ENCODE measurements at regions not wholly inside any gene's neighbourhood (a gene's known extent, or its start where the extent isn't known, plus 50 kb on each side); places are given as distances from the start of the nearest gene placed in this dataset.

DNA sequence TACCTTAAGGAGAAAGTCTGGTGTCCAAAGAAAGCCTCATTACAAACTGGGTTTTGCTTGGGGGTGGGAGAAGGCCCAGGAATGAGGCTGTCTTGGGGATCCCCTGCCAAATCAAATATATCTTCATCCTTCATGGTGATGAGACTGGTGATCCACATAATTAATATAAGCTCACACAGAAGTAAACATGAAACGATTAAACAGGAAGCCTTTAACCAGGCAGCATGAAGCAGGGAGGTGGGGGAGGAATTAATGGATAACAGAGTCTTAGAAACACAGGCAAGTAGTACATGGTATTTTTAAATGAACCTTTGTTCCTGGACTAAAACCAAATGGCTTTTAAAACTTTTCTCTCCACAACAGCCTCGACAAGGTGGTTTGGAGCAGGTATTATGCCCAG lies 437.5 kb downstream of the TFAP2A start:
- Histone ChIP-seq H3K27me3 (ENCODE audit: control insufficient read depth in 1 of 2, insufficient read depth in 2 of 2, low read length in 1 of 2) (no peaks in the 10 kb centered on the region), H3K4me3 (ENCODE audit: low read length in 2 of 2) (no peak overlapping the region), H3K4me1 (ENCODE audit: control insufficient read depth in 1 of 2, insufficient read depth in 2 of 2, low read length in 2 of 2) (no peaks in the 10 kb centered on the region), H3K36me3 (ENCODE audit: control insufficient read depth in 1 of 2, insufficient read depth in 2 of 2, low read length in 1 of 2) (no peaks in the 10 kb centered on the region), H3K27ac (ENCODE audit: low read depth in 1 of 2, low read length in 2 of 2) (no peak overlapping the region), H3K9me3 (ENCODE audit: control insufficient read depth, low read length) (no peaks in the 10 kb centered on the region)
- no peak for DNase-seq
- intact Hi-C loops (cut with DNase I), result no loop called here
- ATAC-seq (ENCODE audit: low FRiP score), result no peak
- WGBS, 2 donors, result 15 to 18% methylated on average over 2 of the region's 2 CpGs

DNA sequence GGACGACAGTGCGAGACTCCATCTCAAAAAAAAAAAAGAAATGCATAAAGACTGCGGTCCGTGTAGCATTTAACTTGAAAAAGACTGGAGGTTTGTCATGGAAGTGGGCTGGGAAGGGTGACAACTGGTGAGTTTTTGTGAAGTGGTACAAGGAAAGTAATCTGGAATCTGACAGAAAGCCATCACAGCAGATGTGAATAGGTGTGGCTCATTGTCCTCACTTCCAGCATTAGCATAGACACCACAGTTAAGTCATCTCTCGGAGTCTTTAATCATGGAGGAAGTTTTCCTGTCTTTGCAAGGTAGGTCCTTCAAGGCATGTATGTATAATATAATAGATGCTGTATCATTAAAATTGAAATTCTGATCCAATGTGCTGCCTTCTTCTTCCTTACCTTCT lies 453.2 kb downstream of the TFAP2A start:
- Histone ChIP-seq H3K9me3 (ENCODE audit: control insufficient read depth, low read length) (peaks cover 2% of the 10 kb centered on the region), H3K27ac (ENCODE audit: low read depth in 1 of 2, low read length in 2 of 2) (no peak overlapping the region), H3K4me1 (ENCODE audit: control insufficient read depth in 1 of 2, insufficient read depth in 2 of 2, low read length in 2 of 2) (no peaks in the 10 kb centered on the region), H3K36me3 (ENCODE audit: control insufficient read depth in 1 of 2, insufficient read depth in 2 of 2, low read length in 1 of 2) (no peaks in the 10 kb centered on the region), H3K4me3 (ENCODE audit: low read length in 2 of 2) (no peak overlapping the region), H3K27me3 (ENCODE audit: control insufficient read depth in 1 of 2, insufficient read depth in 2 of 2, low read length in 1 of 2) (no peaks in the 10 kb centered on the region)
- DNase-seq, result no peak
- intact Hi-C loops (cut with DNase I), result no loop called here
- no peak for ATAC-seq (ENCODE audit: low FRiP score)
- WGBS, 2 donors, result 78 to 84% methylated on average over 5 of the region's 5 CpGs

DNA sequence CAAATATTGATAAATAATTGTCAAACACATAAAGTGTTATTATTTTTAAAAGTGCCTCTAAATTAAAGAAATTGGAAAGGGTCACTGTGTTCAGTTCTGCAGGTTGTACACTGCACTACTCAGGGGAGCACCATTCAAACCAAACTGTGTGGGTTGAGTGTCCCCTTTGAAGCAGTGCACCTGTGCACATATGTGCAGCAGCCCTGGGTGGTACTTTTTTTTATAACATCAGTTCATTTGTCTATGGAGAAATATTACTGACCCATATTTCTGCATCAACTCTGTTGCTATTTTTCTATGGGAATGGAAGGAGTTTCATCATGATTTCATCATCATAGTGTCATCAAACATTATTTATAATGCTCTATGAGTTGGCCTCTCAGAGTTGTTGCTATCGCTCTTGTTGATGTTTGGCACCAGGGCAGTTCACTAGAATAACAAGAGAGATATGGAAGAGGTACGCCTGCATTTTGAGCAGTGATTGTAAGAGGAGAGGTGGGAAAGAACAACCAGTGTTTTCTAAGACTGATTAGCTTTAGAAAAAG lies 457.6 kb downstream of the TFAP2A start:
- ATAC-seq (ENCODE audit: low FRiP score), result no peak

DNA sequence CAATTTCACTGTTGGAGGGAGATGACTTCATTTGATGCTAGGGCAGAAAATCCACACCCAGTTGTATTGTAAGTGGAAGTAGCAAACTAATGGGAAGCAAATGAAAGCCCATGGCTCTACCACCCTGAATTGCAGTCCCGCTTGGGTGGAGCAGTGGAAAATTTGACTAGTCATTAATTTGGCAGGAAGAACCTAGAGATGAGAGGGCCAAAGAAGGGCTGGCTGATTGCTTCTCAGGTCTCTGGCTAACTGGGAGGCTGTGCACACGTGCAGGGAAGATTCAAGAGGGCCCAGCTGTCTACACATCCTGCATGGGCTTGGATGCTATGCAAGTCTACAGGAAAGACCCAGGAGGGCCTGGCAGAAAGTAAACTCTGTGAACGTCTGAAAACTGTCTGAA lies 466.2 kb downstream of the TFAP2A start:
- no peak overlapping the region for H3K27ac ChIP-seq (ENCODE audit: low read depth in 1 of 2, low read length in 2 of 2)
- no peak overlapping the region for H3K4me3 ChIP-seq (ENCODE audit: low read length in 2 of 2)
- no peaks in the 10 kb centered on the region for H3K27me3 ChIP-seq (ENCODE audit: control insufficient read depth in 1 of 2, insufficient read depth in 2 of 2, low read length in 1 of 2)
- DNase-seq, result no peak
- H3K9me3 ChIP-seq (ENCODE audit: control insufficient read depth, low read length), result peaks cover 2% of the 10 kb centered on the region
- ATAC-seq (ENCODE audit: low FRiP score), result no peak
- H3K4me1 ChIP-seq (ENCODE audit: control insufficient read depth in 1 of 2, insufficient read depth in 2 of 2, low read length in 2 of 2), result no peaks in the 10 kb centered on the region
- H3K36me3 ChIP-seq (ENCODE audit: control insufficient read depth in 1 of 2, insufficient read depth in 2 of 2, low read length in 1 of 2), result no peaks in the 10 kb centered on the region
- intact Hi-C loops (cut with DNase I), result no loop called here
- WGBS, 2 donors, result 26 to 34% methylated on average over 3 of the region's 3 CpGs

More for the DNA sequence above, 457.6 kb downstream of the TFAP2A start:
- Histone ChIP-seq H3K4me3 (ENCODE audit: low read length in 2 of 2) (no peak overlapping the region), H3K36me3 (ENCODE audit: control insufficient read depth in 1 of 2, insufficient read depth in 2 of 2, low read length in 1 of 2) (no peaks in the 10 kb centered on the region), H3K27me3 (ENCODE audit: control insufficient read depth in 1 of 2, insufficient read depth in 2 of 2, low read length in 1 of 2) (no peaks in the 10 kb centered on the region), H3K27ac (ENCODE audit: low read depth in 1 of 2, low read length in 2 of 2) (no peak overlapping the region), H3K4me1 (ENCODE audit: control insufficient read depth in 1 of 2, insufficient read depth in 2 of 2, low read length in 2 of 2) (no peaks in the 10 kb centered on the region), H3K9me3 (ENCODE audit: control insufficient read depth, low read length) (peaks cover 2% of the 10 kb centered on the region)
- intact Hi-C loops (cut with DNase I), result no loop called here
- no peak for DNase-seq
- WGBS, 2 donors, result 51 to 62% methylated on average over 2 of the region's 2 CpGs

DNA sequence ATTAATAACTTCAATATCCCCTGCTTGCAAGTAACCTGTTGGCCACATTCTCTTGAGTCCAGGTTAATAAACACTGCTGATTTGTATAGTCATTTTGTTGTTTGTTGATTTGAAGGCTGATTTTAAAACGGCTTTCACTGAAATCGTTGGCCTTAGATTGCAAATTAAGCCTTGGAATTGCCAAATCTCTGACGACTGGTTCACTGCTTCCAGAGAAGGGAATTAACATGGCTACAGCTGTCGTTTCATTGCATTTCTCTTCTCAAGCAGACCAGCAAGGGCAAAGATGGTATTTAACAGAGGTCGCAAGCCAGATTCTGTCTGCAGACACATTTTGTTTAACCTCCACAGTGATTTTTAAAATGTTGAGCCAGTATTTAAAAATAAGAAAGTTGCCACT lies 470.9 kb downstream of the TFAP2A start:
- no peak overlapping the region for H3K4me3 ChIP-seq (ENCODE audit: low read length in 2 of 2)
- no peak for DNase-seq
- no peaks in the 10 kb centered on the region for H3K9me3 ChIP-seq (ENCODE audit: control insufficient read depth, low read length)
- intact Hi-C loops (cut with DNase I), result no loop called here
- WGBS, 2 donors, result 39 to 46% methylated on average over 5 of the region's 5 CpGs
- H3K4me1 ChIP-seq (ENCODE audit: control insufficient read depth in 1 of 2, insufficient read depth in 2 of 2, low read length in 2 of 2), result no peaks in the 10 kb centered on the region
- H3K27me3 ChIP-seq (ENCODE audit: control insufficient read depth in 1 of 2, insufficient read depth in 2 of 2, low read length in 1 of 2), result no peaks in the 10 kb centered on the region
- no peak for ATAC-seq (ENCODE audit: low FRiP score)
- no peak overlapping the region for H3K27ac ChIP-seq (ENCODE audit: low read depth in 1 of 2, low read length in 2 of 2)
- no peaks in the 10 kb centered on the region for H3K36me3 ChIP-seq (ENCODE audit: control insufficient read depth in 1 of 2, insufficient read depth in 2 of 2, low read length in 1 of 2)

DNA sequence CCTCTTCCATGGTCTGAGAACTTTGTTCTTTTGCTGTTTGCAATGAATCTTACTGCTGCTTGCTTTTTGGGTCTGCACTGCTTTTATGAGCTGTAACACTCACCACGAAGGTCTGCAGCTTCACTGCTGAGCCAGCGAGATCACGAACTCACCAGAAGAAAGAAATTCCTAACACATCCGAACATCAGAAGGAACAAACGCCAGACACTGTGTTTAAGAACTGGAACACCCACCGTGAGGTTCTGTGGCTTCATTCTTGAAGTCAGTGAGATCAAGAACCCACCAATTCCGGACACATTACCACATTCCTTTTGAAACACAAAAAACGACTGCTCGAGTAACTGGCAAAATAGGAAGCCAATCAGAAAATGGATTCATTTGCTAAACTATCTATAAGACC lies 471.8 kb downstream of the TFAP2A start:
- Histone ChIP-seq H3K27ac (ENCODE audit: low read depth in 1 of 2, low read length in 2 of 2) (no peak overlapping the region), H3K9me3 (ENCODE audit: control insufficient read depth, low read length) (no peaks in the 10 kb centered on the region), H3K27me3 (ENCODE audit: control insufficient read depth in 1 of 2, insufficient read depth in 2 of 2, low read length in 1 of 2) (no peaks in the 10 kb centered on the region), H3K36me3 (ENCODE audit: control insufficient read depth in 1 of 2, insufficient read depth in 2 of 2, low read length in 1 of 2) (no peaks in the 10 kb centered on the region), H3K4me3 (ENCODE audit: low read length in 2 of 2) (no peak overlapping the region), H3K4me1 (ENCODE audit: control insufficient read depth in 1 of 2, insufficient read depth in 2 of 2, low read length in 2 of 2) (no peaks in the 10 kb centered on the region)
- WGBS, 2 donors, result 83 to 86% methylated on average over 9 of the region's 9 CpGs
- no peak for ATAC-seq (ENCODE audit: low FRiP score)
- intact Hi-C loops (cut with DNase I), result no loop called here
- no peak for DNase-seq

DNA sequence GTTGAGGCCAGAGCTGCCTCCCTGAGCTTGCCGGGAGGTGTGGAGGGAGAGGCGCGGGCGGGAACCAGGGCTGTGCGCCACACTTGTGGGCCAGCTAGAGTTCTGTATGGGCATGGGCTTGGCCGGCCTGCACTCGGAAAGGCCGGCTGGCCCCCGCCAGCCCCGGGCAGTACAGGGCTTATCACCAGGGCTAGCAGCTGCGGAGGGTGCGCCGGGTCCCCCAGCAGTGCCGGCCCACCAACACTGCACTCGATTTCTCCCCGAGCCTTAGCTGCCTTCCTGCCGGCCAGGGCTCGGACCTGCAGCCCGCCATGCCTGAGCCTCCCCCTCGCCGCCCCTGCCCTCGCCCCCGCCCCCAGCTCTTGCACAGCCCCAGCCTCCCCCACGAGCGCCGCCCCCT lies 472.7 kb downstream of the TFAP2A start:
- no peak for DNase-seq
- Histone ChIP-seq H3K4me1 (ENCODE audit: control insufficient read depth in 1 of 2, insufficient read depth in 2 of 2, low read length in 2 of 2) (no peaks in the 10 kb centered on the region), H3K9me3 (ENCODE audit: control insufficient read depth, low read length) (no peaks in the 10 kb centered on the region), H3K4me3 (ENCODE audit: low read length in 2 of 2) (no peak overlapping the region), H3K27me3 (ENCODE audit: control insufficient read depth in 1 of 2, insufficient read depth in 2 of 2, low read length in 1 of 2) (no peaks in the 10 kb centered on the region), H3K27ac (ENCODE audit: low read depth in 1 of 2, low read length in 2 of 2) (no peak overlapping the region), H3K36me3 (ENCODE audit: control insufficient read depth in 1 of 2, insufficient read depth in 2 of 2, low read length in 1 of 2) (no peaks in the 10 kb centered on the region)
- no peak for ATAC-seq (ENCODE audit: low FRiP score)
- WGBS, 2 donors, result 95 to 98% methylated on average over 26 of the region's 26 CpGs
- intact Hi-C loops (cut with DNase I), result no loop called here

DNA sequence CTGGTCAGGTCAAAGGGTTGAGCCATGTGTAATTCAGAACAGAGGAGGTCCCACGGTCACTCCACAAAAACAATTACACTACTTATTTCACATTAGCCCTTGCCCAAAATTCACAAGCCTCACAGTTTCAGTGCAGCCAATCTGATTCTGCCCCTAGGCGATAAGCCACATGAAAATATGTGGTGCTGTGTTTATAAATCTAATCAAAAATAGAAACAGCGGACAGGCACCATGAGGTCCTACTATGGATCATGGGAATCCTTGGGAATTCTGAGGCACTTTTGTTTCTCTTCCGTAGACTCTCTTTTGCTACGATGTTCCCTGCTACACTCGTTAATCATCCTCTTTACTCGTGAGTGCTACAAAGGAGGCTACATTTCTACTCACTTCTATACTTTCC lies 476.1 kb downstream of the TFAP2A start:
- ATAC-seq (ENCODE audit: low FRiP score) (no peak), DNase-seq (no peak)
- 18 to 24% methylated on average over 7 of the region's 7 CpGs for WGBS, 2 donors
- H3K4me1 ChIP-seq (ENCODE audit: control insufficient read depth in 1 of 2, insufficient read depth in 2 of 2, low read length in 2 of 2), result no peaks in the 10 kb centered on the region
- intact Hi-C loops (cut with DNase I), result no loop called here
- no peak overlapping the region for H3K27ac ChIP-seq (ENCODE audit: low read depth in 1 of 2, low read length in 2 of 2)
- no peaks in the 10 kb centered on the region for H3K27me3 ChIP-seq (ENCODE audit: control insufficient read depth in 1 of 2, insufficient read depth in 2 of 2, low read length in 1 of 2)
- no peaks in the 10 kb centered on the region for H3K36me3 ChIP-seq (ENCODE audit: control insufficient read depth in 1 of 2, insufficient read depth in 2 of 2, low read length in 1 of 2)
- H3K4me3 ChIP-seq (ENCODE audit: low read length in 2 of 2), result no peak overlapping the region
- no peaks in the 10 kb centered on the region for H3K9me3 ChIP-seq (ENCODE audit: control insufficient read depth, low read length)

DNA sequence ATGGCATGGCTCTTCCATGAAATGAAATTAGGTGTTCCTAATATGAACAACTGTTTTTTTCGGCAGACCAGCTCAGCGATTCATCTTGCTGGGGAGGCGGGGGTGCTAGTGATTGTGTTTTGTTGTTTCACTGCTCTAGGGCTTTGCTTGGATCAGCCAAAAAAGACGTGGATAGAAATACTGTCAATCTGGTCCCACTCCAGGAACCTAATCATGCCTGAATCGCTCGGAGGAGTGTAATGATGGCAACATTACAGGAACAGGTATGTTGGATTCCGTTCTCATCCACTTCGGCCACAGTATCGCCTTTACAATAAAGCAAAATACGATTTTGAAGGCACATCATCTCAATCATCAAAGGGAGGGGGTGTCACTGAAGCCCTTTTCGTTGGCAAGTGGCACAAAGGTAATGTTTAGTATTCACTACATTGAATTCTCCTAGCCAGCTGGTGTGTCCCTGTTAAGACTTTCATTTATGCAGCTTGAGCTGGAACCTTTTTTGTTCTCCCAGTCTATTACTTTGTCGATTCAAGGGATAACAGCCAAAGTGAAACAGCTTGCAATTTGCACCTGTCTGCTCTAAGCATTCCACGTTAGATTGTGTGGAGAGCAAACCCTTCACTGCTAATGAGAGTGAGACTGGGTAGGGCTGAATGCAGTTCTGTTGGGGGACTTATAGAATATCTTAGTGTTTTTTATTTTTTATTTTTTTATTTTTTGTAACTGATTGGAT lies 477.7 kb downstream of the TFAP2A start:
- no peaks in the 10 kb centered on the region for H3K4me1 ChIP-seq (ENCODE audit: control insufficient read depth in 1 of 2, insufficient read depth in 2 of 2, low read length in 2 of 2)
- H3K27me3 ChIP-seq (ENCODE audit: control insufficient read depth in 1 of 2, insufficient read depth in 2 of 2, low read length in 1 of 2), result no peaks in the 10 kb centered on the region
- H3K36me3 ChIP-seq (ENCODE audit: control insufficient read depth in 1 of 2, insufficient read depth in 2 of 2, low read length in 1 of 2), result no peaks in the 10 kb centered on the region
- no peaks in the 10 kb centered on the region for H3K9me3 ChIP-seq (ENCODE audit: control insufficient read depth, low read length)
- ATAC-seq (ENCODE audit: low FRiP score) (no peak), DNase-seq (no peak)
- intact Hi-C loops (cut with DNase I), result no loop called here
- no peak overlapping the region for H3K4me3 ChIP-seq (ENCODE audit: low read length in 2 of 2)
- no peak overlapping the region for H3K27ac ChIP-seq (ENCODE audit: low read depth in 1 of 2, low read length in 2 of 2)
- 76 to 77% methylated on average over 13 of the region's 13 CpGs for WGBS, 2 donors
